NB4 (cell line): ENCODE measurements at regions not wholly inside any gene's neighbourhood (a gene's known extent, or its start where the extent isn't known, plus 50 kb on each side); places are given as distances from the start of the nearest gene placed in this dataset.

Source experiments
- DNase-seq: peaks from one replicate; pipeline ENCODE4 v3.0.0; 2010; ENCODE audit warnings: low read depth
- H3K4me3 ChIP-seq: one replicate; pipeline ENCODE4 v1.5.1; 2011; ENCODE audit warnings: mild to moderate bottlenecking, low read depth, low read length, moderate library complexity
- CTCF ChIP-seq: IDR thresholded peaks from one replicate; pipeline ENCODE4 v1.5.1; 2012; ENCODE audit warnings: low read depth, low read length
- MAX ChIP-seq: IDR thresholded peaks from 2 replicates; pipeline ENCODE4 v1.6.1; 2011; ENCODE audit warnings: low read depth, low read length
- MYC ChIP-seq: IDR thresholded peaks from 2 replicates; pipeline ENCODE4 v1.6.1; 2011; ENCODE audit warnings: low read depth, low read length
- POLR2A ChIP-seq: IDR thresholded peaks from 2 replicates; pipeline ENCODE4 v1.6.1; 2011; ENCODE audit warnings: mild to moderate bottlenecking; ENCODE audit not compliant: insufficient read length; ENCODE audit errors: extremely low read depth

GRCh38 chr2:198706476-198707082 is 751.2 kb downstream of the SATB2 start:
- TF ChIP-seq CTCF (no peak), MAX (no peak), MYC (no peak), POLR2A (no peak)
- DNase-seq = no peak

GRCh38 chr2:198703281-198703680 is 754.5 kb downstream of the SATB2 start:
- no peak overlapping the region for H3K4me3 ChIP-seq
- no peak for DNase-seq
- no peak for TF ChIP-seq MAX
- TF ChIP-seq POLR2A = no peak
- TF ChIP-seq MYC = no peak
- no peak for TF ChIP-seq CTCF

More at GRCh38 chr2:198706476-198707082, 751.2 kb downstream of the SATB2 start:
- no peak overlapping the region for H3K4me3 ChIP-seq

GRCh38 chr2:198702796-198703195 is 754.9 kb downstream of the SATB2 start:
- H3K4me3 ChIP-seq = no peak overlapping the region
- no peak for DNase-seq
- TF ChIP-seq POLR2A (no peak), MYC (no peak)

GRCh38 chr2:198701481-198701880 is 756.3 kb downstream of the SATB2 start:
- no peak overlapping the region for H3K4me3 ChIP-seq
- DNase-seq = no peak
- TF ChIP-seq MAX (no peak), CTCF (no peak), POLR2A (no peak), MYC (no peak)

GRCh38 chr2:198700319-198700718 is 757.4 kb downstream of the SATB2 start:
- no peak overlapping the region for H3K4me3 ChIP-seq
- TF ChIP-seq MAX (no peak), CTCF (no peak), MYC (no peak), POLR2A (no peak)
- no peak for DNase-seq

DNA sequence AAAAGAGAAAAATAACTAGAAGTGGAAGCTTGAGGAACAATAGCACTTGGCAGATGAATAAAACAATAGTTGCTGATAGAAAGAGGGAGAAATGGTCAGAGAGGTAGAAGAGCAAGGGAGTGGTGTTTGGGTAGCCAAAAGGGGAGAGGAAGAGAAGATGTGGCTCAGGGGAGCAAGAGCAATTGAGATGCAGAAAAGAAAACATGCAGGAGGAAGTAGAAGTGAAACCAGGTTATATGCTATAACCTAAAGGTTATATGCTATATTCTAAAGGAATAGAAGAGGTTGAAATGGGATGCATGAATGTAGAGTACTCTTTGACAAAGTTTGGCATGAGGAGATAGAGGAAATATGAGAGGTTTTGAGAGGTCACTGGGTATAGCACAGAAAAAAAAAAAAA is 759.5 kb downstream of the SATB2 start:
- TF ChIP-seq MYC (no peak), MAX (no peak), CTCF (no peak), POLR2A (no peak)
- DNase-seq = no peak
- no peak overlapping the region for H3K4me3 ChIP-seq
